Uterus (tissue), 2 donors: ENCODE measurements at regions not wholly inside any gene's neighbourhood (a gene's known extent, or its start where the extent isn't known, plus 50 kb on each side); places are given as distances from the start of the nearest gene placed in this dataset.

Source experiments
- CTCF ChIP-seq, 4 experiments: fragments of 200-600 bp in 2 of 4; fragments of 450-650 bp in 2 of 4; sonication (generic) in 2 of 4; IDR thresholded peaks; one replicate each; pipeline ENCODE4 v1.5.1; 2016 to 2019; ENCODE audit warnings: antibody characterized with exemption in 4 of 4, mild to moderate bottlenecking in 2 of 4, moderate library complexity in 1 of 4
- POLR2A ChIP-seq, 2 donors: fragments of 450-650 bp; IDR thresholded peaks; one replicate each; pipeline ENCODE4 v1.6.1; 2016; ENCODE audit warnings: antibody characterized with exemption in 2 of 2, mild to moderate bottlenecking in 1 of 2, moderate library complexity in 1 of 2

DNA sequence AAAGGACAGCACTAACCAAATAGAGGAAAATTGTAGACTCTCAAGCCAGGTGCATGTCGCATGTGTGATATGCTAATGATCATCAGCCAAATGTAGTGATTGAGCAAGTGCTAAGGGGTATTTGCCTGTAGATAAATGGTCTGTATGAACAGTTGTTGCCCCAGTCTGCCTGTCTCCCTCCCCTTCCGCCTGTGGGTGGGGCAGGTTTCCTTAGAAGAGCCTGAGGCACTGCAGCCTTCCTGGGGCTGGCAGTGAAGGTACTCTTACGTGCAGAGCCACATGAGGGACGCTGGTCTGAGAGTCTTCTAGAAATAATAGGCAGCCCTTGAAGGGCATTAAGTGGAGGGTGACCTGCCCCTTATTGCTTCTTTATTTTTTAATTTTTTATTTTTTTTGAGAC, 152.1 kb downstream of the SNX10 start:
- TF ChIP-seq CTCF (IDR thresholded peaks at IDR 0.05) (no peak), POLR2A (IDR thresholded peaks at IDR 0.05) (no peak)
